DND-41 (cell line): ENCODE measurements at regions not wholly inside any gene's neighbourhood (a gene's known extent, or its start where the extent isn't known, plus 50 kb on each side); places are given as distances from the start of the nearest gene placed in this dataset.

Source experiments
- EZH2 ChIP-seq: IDR thresholded peaks from 3 replicates; pipeline ENCODE4 v1.6.1; 2012; ENCODE audit warnings: borderline replicate concordance, low read depth, mild to moderate bottlenecking, moderate library complexity, low read length, inconsistent platforms; ENCODE audit not compliant: severe bottlenecking
- TF ChIP-seq, protein P1 (sequence below): IDR thresholded peaks from 2 replicates; pipeline ENCODE4 v1.5.1; 2012; ENCODE audit warnings: borderline replicate concordance, low read length, moderate library complexity, mild to moderate bottlenecking; ENCODE audit not compliant: poor library complexity, severe bottlenecking; ENCODE audit errors: extremely low read depth

- TF ChIP-seq, protein P1, sequence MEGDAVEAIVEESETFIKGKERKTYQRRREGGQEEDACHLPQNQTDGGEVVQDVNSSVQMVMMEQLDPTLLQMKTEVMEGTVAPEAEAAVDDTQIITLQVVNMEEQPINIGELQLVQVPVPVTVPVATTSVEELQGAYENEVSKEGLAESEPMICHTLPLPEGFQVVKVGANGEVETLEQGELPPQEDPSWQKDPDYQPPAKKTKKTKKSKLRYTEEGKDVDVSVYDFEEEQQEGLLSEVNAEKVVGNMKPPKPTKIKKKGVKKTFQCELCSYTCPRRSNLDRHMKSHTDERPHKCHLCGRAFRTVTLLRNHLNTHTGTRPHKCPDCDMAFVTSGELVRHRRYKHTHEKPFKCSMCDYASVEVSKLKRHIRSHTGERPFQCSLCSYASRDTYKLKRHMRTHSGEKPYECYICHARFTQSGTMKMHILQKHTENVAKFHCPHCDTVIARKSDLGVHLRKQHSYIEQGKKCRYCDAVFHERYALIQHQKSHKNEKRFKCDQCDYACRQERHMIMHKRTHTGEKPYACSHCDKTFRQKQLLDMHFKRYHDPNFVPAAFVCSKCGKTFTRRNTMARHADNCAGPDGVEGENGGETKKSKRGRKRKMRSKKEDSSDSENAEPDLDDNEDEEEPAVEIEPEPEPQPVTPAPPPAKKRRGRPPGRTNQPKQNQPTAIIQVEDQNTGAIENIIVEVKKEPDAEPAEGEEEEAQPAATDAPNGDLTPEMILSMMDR: no peak
- TF ChIP-seq EZH2: no peak
These were observed 239.0 kb downstream of the RHOU start for GRCh38 chr1:228974273-228974672.
